ENCODE measurements at regions not wholly inside any gene's neighbourhood (a gene's known extent, or its start where the extent isn't known, plus 50 kb on each side); places are given as distances from the start of the nearest gene placed in this dataset.

- intact Hi-C loops (cut with DNase I, micrococcal nuclease): no loop called here
- H3K4me1 Mint-ChIP-seq (ENCODE audit: low read depth): no peaks in the 10 kb centered on the region
Measured at GRCh38 chr4:130393642-130394041, 1297.7 kb downstream of the C4orf33 start.

GRCh38 chr4:130395871-130396270 lies 1299.9 kb downstream of the C4orf33 start:
- no peak for DNase-seq
- ChIA-PET POLR2A (no interaction called here), CTCF (no interaction called here)
- Histone ChIP-seq H3K4me3 (ENCODE audit: low read length) (no peak overlapping the region), H3K27me3 (ENCODE audit: control insufficient read depth in 1 of 2, insufficient read depth in 2 of 2, low read length in 2 of 2) (no peaks in the 10 kb centered on the region), H3K9me3 (ENCODE audit: control insufficient read depth in 1 of 2, insufficient read depth in 1 of 2, low read length in 2 of 2) (peaks cover 4 to 5% of the 10 kb centered on the region in 2 experiments), H3K4me1 (ENCODE audit: insufficient read depth, low read length) (no peaks in the 10 kb centered on the region), H3K27ac (ENCODE audit: low read depth in 1 of 2, low read length in 2 of 2) (no peak overlapping the region), H3K36me3 (ENCODE audit: insufficient read depth, low read length) (no peaks in the 10 kb centered on the region)
- no peak for TF ChIP-seq CTCF (IDR thresholded peaks at IDR 0.05)
- peaks cover 10% of the 10 kb centered on the region for H3K9me3 Mint-ChIP-seq
- H3K36me3 Mint-ChIP-seq (ENCODE audit: low read depth): no peaks in the 10 kb centered on the region
- H3K4me3 Mint-ChIP-seq: no peak overlapping the region
- intact Hi-C loops (cut with DNase I, micrococcal nuclease): no loop called here
- H3K4me1 Mint-ChIP-seq (ENCODE audit: low read depth): no peaks in the 10 kb centered on the region
- no peak overlapping the region for H3K27ac Mint-ChIP-seq
- ATAC-seq (ENCODE audit: poor library complexity): no peak
- no peaks in the 10 kb centered on the region for H3K27me3 Mint-ChIP-seq

More at GRCh38 chr4:130393642-130394041, 1297.7 kb downstream of the C4orf33 start:
- Mint-ChIP-seq H3K27me3 (no peaks in the 10 kb centered on the region), H3K36me3 (ENCODE audit: low read depth) (no peaks in the 10 kb centered on the region), H3K9me3 (peaks cover 6% of the 10 kb centered on the region), H3K4me3 (no peak overlapping the region), H3K27ac (no peak overlapping the region)
- TF ChIP-seq CTCF (IDR thresholded peaks at IDR 0.05): no peak
- peaks cover 4 to 5% of the 10 kb centered on the region in 2 experiments for H3K9me3 ChIP-seq (ENCODE audit: control insufficient read depth in 1 of 2, insufficient read depth in 1 of 2, low read length in 2 of 2)
- POLR2A ChIA-PET: no interaction called here
- DNase-seq (no peak), ATAC-seq (ENCODE audit: poor library complexity) (no peak)
- H3K4me3 ChIP-seq (ENCODE audit: low read length): no peak overlapping the region
- no peaks in the 10 kb centered on the region for H3K4me1 ChIP-seq (ENCODE audit: insufficient read depth, low read length)
- no peaks in the 10 kb centered on the region for H3K36me3 ChIP-seq (ENCODE audit: insufficient read depth, low read length)
- no peaks in the 10 kb centered on the region for H3K27me3 ChIP-seq (ENCODE audit: control insufficient read depth in 1 of 2, insufficient read depth in 2 of 2, low read length in 2 of 2)
- CTCF ChIA-PET: no interaction called here
- H3K27ac ChIP-seq (ENCODE audit: low read depth in 1 of 2, low read length in 2 of 2): no peak overlapping the region

- Mint-ChIP-seq H3K4me1 (ENCODE audit: low read depth) (no peaks in the 10 kb centered on the region), H3K4me3 (no peak overlapping the region), H3K36me3 (ENCODE audit: low read depth) (no peaks in the 10 kb centered on the region), H3K9me3 (peaks cover 10% of the 10 kb centered on the region), H3K27ac (no peak overlapping the region), H3K27me3 (no peaks in the 10 kb centered on the region)
- H3K27ac ChIP-seq (ENCODE audit: low read depth in 1 of 2, low read length in 2 of 2): no peak overlapping the region
- H3K27me3 ChIP-seq (ENCODE audit: control insufficient read depth in 1 of 2, insufficient read depth in 2 of 2, low read length in 2 of 2): no peaks in the 10 kb centered on the region
- ATAC-seq (ENCODE audit: poor library complexity) (no peak), DNase-seq (no peak)
- H3K36me3 ChIP-seq (ENCODE audit: insufficient read depth, low read length): no peaks in the 10 kb centered on the region
- ChIA-PET POLR2A (no interaction called here), CTCF (no interaction called here)
- no peak overlapping the region for H3K4me3 ChIP-seq (ENCODE audit: low read length)
- no peaks in the 10 kb centered on the region for H3K4me1 ChIP-seq (ENCODE audit: insufficient read depth, low read length)
- H3K9me3 ChIP-seq (ENCODE audit: control insufficient read depth in 1 of 2, insufficient read depth in 1 of 2, low read length in 2 of 2): peaks cover 0 to 11% of the 10 kb centered on the region in 2 experiments
- intact Hi-C loops (cut with DNase I, micrococcal nuclease): no loop called here
- TF ChIP-seq CTCF (IDR thresholded peaks at IDR 0.05): no peak
Measured at GRCh38 chr4:130403221-130403620, 1307.3 kb downstream of the C4orf33 start.

Measured in CD4-positive, alpha-beta T cell (primary cell).